ENCODE measurements at regions not wholly inside any gene's neighbourhood (a gene's known extent, or its start where the extent isn't known, plus 50 kb on each side); places are given as distances from the start of the nearest gene placed in this dataset.

DNA sequence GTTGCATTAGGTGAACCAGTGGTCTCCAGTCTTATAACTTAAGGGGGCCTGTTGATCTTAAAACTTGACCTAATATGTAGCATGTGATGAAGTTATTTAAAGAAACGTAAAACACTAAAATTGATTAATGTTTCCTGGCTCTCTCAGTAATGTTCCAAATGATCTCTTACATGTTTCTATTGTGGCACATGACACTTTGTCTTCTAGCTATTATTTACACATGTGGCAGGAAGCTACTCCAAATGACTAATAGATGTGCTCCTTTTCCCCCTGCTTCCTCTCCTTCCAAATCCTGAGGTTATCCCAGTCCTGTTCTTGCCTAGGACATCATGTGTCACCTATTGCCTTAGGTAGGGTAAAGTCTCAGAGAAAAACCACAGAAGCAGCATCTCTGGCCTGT, 89.4 kb downstream of the FAS start:
- H3K27me3 ChIP-seq, result no peaks in the 10 kb centered on the region
- no peak for DNase-seq
- intact Hi-C loops (cut with DNase I; ENCODE audit: low total_unique reads), result no loop called here
- no peaks in the 10 kb centered on the region for H3K36me3 ChIP-seq
- no peak for TF ChIP-seq CTCF (IDR thresholded peaks at IDR 0.05)
- H3K27ac ChIP-seq, result no peak overlapping the region
- no peak overlapping the region for H3K4me3 ChIP-seq
- no peaks in the 10 kb centered on the region for H3K4me1 ChIP-seq
- no peaks in the 10 kb centered on the region for H3K9me3 ChIP-seq

- TF ChIP-seq CTCF (IDR thresholded peaks at IDR 0.05), result no peak
- Histone ChIP-seq H3K4me3 (no peak overlapping the region), H3K9me3 (no peaks in the 10 kb centered on the region), H3K36me3 (no peaks in the 10 kb centered on the region), H3K4me1 (peaks cover 0 to 9% (median 2%) of the 10 kb centered on the region in 4 donors), H3K27ac (no peak overlapping the region), H3K27me3 (no peaks in the 10 kb centered on the region)
- intact Hi-C loops (cut with DNase I; ENCODE audit: low total_unique reads), result no loop called here
- no peak for DNase-seq
Observed at GRCh38 chr10:89078724-89079672, 88.4 kb downstream of the FAS start.

DNA sequence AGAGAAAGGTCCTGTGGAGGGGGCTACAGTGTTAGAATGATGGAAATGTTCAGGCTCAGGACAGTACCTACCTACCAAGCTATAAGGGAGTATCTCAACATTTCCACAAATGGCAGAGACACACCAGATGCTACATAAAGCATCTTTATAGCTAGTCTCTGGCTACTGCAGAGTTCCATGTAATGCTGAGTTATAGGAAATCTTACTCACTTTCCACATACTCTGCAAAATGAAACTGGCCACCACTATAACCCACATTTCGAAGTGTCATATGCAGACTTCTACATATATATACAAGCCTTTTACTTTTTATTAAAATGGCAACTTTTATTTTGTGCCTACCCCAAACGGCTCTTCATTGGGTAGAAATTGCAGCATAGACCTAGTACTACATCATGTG, 85.5 kb downstream of the FAS start:
- DNase-seq, result no peak
- intact Hi-C loops (cut with DNase I; ENCODE audit: low total_unique reads), result no loop called here
- H3K4me3 ChIP-seq, result no peak overlapping the region
- H3K27me3 ChIP-seq, result no peaks in the 10 kb centered on the region
- no peak for TF ChIP-seq CTCF (IDR thresholded peaks at IDR 0.05)
- H3K9me3 ChIP-seq, result no peaks in the 10 kb centered on the region
- H3K36me3 ChIP-seq, result no peaks in the 10 kb centered on the region
- no peak overlapping the region for H3K27ac ChIP-seq
- H3K4me1 ChIP-seq, result peaks cover 0 to 17% (median 5%) of the 10 kb centered on the region in 4 donors

DNA sequence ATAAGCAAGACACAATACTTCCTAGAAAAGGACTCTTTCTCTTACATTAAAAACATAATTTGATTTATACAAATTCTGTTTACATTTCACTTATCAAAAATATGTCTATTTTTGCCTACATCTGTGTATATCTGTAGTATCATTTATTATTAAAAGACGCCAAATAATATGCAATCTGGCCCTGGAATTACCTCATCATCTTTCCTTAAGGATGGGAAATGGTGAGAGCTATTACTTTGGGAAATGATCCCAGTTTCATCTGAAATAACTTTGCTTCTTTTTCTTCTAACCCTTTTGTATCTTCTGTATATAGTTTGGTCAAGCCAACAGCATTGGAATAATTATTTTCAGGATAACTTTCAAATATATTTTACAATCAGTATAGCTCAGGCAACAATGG, 85.0 kb downstream of the FAS start:
- Histone ChIP-seq H3K27me3 (no peaks in the 10 kb centered on the region), H3K4me3 (no peak overlapping the region), H3K9me3 (no peaks in the 10 kb centered on the region), H3K36me3 (no peaks in the 10 kb centered on the region), H3K4me1 (peaks cover 0 to 17% (median 5%) of the 10 kb centered on the region in 4 donors), H3K27ac (no peak overlapping the region)
- intact Hi-C loops (cut with DNase I; ENCODE audit: low total_unique reads), result no loop called here
- no peak for DNase-seq
- TF ChIP-seq CTCF (IDR thresholded peaks at IDR 0.05), result no peak

DNA sequence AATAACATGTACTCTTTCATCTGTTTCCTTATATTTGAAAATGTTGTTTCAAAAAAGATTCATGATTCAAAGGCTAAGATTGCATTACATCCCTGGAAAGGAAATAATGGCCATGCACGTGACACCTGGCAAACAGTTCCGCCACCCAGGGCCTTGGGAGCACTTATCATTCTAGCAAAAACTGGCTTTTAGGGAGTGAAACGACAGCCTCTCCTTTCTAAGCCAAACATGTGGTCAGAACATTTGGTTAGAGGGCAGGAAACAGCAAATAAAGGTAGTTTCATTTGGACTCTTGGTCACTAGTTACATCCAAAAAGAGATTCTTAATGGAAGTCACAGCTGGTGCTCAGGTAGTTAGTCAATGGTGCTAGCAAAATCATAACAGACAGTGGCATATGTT, 83.5 kb downstream of the FAS start:
- Histone ChIP-seq H3K27me3 (no peaks in the 10 kb centered on the region), H3K4me3 (no peak overlapping the region), H3K9me3 (no peaks in the 10 kb centered on the region), H3K36me3 (no peaks in the 10 kb centered on the region), H3K27ac (no peak overlapping the region), H3K4me1 (peaks cover 0 to 28% (median 7%) of the 10 kb centered on the region in 4 donors)
- no peak for TF ChIP-seq CTCF (IDR thresholded peaks at IDR 0.05)
- peak; percentile 79 to 82 for DNase-seq
- intact Hi-C loops (cut with DNase I; ENCODE audit: low total_unique reads), result no loop called here

Measured in tibial artery (tissue), 4 donors.